Stimulated activated naive CD4-positive, alpha-beta T cell (primary cell): ENCODE measurements at regions not wholly inside any gene's neighbourhood (a gene's known extent, or its start where the extent isn't known, plus 50 kb on each side); places are given as distances from the start of the nearest gene placed in this dataset.
A peak's percentile ranks its signal among the peaks of the same experiment; 100 is the strongest.

Experiments
- DNase-seq, 6 experiments: peaks; one replicate each; lab custom pipeline; 2025; lab: John Stamatoyannopoulos, UW

DNA sequence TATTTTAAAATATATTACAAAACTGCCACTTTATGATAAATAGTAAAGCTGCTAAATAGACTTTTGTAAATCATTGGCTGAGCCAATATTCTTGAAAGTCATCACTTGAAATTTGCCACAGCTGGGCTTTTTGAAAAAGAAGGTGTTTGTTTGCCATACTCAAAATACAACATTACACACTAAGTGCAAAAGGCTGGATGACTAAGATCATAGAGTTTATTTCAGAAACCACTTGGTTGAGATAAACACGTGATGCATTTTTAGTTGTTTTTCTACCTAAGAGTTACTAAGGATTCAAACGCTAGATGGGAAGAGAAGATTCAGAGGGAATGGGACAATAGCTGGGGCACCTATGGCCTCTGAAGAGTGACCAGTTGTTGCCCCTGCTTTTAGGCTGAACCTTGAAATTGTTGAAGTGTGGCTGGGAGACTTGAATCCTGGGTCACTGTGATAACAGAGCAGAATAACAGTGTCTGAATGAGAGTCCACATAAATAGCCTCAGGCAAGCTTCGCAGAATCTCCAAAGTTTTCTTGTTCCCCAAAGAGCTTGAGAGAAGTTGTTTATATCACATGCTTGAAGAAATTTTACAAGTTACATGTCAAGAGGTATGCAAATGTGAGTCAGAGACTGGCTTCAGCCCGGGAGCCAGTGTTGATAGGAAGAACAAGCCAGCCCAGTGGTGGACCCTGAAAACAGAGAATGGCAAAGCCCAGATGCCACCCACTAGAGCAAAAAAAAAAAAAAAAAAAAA is 409.8 kb downstream of the GPD2 start:
- DNase-seq = no peak

DNA sequence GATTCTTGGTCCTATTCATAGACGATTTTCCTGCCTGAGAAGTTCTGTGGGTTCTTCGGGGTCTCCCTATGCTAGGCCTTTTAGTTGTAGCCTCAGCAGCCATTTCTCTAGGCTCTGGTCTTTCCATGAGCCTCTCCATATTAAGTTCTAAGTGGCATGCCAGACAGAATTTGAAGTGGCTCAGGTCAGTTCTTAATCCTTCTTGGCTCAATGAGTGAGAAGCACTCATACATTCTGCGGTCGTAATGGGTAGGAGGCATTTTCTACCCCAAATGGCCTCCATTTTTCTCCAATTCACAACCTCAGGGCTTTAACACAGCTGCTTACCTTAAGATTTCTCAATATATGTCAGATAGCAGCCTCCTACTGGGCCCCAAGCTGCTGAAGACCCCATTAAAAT is 405.3 kb upstream of the GALNT5 start:
- DNase-seq = no peak

DNA sequence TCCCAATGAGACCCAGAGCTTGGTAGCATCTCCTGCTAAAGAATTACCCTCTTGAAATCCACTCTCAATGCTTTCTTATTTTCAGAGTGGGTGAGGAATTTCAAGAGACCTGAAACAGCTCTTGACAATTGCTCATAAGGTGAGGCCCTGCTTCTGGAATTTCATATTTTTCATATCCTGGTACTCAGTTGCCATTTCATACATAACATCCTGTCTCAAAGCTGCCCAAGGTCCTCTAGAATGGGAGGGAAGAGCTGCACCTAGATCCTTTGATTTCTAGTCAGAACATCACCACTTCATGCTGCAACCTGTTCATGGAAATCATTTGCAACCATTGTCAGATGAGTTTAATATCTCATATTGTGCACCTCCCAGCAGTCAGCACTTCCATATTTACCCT is 404.8 kb upstream of the GALNT5 start:
- no peak for DNase-seq

DNA sequence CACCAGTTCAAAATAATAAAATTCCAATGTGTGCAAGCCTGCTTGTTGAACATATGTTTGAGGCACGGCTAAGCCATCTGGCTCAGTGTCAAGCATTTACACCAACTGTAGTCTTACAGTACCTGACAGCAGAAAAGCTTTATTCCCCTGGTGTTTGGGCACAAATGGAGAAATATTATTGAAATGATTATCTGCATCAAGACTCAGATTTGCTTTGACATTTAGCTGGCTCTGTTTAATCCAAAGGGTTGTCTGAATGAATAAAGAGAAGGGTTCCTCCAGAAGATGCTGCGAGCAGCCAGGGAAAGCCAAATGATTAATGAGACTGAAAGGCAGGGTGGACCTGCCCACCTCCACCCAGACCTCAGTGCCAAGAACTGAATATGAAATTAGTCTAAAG is 393.2 kb upstream of the GALNT5 start:
- no peak for DNase-seq

DNA sequence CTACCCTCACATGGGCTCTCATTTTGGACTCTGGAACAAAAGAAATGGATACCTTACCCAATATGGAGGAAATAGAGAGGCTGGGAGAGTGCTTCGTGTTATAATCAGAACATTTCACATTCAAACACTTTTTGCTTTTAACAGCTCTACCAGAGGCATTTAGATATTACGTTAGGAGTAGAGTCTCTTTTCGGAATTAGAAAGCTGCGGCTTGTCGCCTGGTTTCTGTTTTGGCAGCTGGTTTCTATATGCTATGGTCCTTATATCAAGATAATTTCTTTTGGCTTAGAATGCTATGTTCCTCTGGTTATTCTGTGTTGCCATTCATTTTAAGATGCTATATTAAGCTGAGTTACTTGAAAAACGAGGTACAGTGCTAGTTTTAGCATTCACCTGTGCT is 392.8 kb upstream of the GALNT5 start:
- DNase-seq = no peak

DNA sequence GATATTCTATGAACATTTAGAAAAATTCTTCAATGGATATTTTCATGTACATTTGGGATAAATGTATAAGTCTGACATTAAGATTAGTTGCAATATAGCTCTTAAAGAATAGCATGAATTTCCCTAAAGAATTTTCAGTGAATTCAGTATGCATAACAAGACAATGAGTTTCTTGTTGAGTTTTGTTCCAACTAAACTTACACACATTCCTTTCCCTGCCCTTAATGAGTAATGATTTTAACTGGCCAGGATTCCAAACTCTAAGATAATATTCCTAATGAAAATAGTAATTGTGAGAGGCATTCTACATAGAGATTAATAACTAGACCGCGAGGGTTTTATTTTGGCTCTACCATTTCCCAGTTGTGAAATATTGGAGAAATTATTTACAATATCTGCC is 390.3 kb upstream of the GALNT5 start:
- DNase-seq = no peak

DNA sequence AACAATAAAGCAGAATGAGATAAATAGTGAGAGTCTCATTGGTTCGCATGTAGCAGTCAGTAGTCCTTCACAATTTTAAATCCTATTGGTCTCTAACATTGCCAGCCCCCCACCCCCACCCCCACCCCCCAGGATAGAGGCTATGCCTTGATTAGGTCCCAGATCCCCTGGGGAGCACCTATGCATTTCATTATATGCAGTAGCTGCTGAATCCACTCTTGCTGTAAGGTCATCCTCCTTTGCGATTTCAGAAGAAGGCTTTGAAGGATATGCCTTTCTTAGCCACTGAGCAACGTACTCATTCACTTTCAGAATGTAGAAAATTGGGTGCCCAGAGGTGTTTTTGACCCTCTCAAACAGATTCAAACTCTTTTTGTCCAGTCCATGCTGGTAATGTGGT is 382.8 kb upstream of the GALNT5 start:
- no peak for DNase-seq

DNA sequence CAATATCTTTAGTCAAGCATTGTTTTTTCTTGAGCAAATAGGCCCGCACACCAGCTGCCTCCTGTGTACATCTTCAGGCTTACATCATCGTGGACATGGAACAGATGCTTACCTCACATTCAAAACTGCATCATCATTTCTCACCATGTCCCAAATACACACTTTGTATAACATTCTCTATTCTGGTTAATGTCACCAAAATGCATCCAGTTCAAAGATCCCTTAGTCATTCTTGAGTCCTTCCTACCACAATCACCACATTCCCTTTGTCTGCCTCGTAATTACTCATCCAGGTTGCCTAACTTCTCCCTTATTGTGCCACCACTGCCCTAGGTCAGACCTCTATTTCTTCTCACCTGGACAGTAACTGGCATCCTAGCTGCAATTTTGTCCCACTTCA is 373.7 kb upstream of the GALNT5 start:
- DNase-seq = no peak

DNA sequence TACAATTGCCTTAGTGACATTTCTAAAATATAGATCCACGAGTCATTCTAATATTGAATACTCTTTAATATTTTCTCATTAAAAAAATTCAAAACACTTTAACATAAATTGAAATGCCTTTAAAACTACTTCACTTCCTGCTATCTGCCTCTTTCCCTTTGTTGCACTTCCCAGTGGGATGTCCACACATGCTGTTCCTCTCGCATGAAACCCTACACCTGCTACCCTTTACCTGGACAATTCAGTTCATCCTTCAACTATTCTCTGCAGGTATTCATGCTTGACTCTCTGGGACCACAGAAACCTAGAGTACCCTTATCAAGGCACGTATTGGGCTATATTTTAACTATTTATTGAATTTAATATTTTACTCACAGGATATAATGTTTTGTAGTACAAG is 373.3 kb upstream of the GALNT5 start:
- DNase-seq = no peak

DNA sequence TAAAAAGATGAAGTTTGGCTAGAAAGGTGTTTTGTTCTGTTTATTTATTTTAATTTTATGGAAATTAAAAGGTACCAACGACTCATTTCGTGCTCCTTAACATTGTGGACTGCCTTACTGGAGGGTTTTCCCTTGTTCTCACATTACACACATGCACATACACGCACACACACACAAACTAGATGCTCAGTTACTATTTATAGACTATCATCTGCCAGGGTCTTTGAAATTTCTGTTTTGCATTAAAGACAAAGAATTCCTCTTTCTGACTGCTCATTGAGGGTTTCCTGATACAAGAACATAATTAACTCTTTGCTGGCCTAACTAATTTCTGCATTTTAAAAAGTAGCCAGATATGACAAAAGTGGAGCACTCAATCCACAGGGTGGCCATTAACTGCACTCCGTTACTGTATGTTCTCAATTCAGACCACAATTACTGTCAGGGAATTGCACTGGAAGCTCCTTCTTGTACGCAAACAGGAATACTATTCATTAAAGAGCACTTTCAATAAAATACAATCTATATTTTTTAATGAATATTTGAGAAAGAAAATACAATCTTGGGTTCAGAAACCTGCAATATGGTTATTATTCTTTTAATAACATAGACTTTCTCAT is 366.9 kb upstream of the GALNT5 start:
- DNase-seq = no peak

DNA sequence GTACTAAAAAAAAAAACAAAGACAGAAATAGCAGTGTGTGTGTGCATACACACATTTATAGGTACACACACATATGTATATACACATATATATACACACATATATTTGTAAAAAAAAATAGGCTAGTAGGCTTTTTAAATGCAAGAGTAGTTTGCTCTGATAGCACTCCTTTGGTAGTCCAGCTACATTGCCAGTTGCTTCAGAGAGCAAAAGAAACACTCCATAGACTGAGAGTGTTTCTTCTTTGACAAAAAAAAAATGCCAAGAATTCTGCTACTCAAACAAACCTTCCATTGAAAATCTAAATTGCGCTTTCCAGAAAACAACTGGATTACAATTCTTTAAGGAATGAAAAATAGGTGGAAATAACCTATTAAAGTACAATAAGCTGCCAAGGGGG is 365.9 kb upstream of the GALNT5 start:
- DNase-seq = no peak

DNA sequence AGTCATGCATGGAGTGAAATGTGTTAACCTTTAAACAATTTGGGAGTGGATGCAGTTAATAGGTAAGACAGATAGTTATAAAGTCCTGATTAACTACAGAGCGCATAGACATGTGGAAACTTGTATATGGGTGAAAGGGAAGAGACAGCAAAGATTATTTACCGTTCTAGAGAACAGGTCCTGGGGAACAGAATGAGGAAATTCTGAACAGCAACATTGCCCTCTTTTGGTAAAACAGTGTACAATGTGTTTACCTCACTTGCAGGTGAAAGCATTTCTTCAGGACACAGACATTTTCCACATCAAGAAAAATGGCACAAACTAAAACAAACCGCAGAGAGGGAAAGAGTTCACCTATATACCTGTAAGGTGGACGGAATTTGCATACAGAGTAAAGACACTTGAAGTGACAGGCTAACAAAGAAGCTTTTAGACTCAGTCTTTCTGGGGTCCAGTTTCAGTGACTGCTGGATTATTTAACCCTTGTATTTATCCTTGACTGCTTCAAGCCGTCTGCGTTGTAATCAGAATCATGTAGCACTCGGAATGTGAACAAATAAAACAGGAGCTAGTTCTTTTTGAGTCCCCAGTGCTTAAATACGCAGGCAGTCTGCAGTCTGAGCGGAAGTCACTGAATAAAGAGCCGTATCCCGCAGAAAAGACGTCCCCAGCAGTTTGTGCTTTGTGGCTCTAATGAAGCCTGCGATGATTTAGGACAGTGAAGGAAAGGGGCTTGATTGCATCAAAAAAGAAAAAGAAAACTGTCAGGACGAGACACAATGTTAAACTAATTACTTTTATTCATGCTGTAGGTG is 364.8 kb upstream of the GALNT5 start:
- peak in 1 of 6 experiments; percentile 4 for DNase-seq

DNA sequence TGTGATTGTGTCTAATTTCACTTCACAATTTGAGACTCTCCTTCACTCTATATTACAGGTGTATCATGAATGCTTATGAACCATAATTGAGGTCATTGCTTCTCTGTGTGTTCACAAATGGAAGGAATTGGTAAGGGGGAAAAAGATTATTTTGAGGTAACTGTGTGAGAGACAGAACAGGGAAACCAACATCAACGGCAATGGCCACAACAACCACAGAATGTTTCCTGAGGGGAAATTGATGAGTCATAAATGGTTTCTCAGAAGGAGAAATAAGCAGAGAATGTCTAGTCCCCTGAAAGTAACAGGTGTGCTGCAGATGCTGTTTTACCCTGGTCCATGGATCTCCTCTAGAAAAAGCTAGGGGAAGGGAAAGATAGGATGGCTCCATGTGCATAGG is 361.2 kb upstream of the GALNT5 start:
- no peak for DNase-seq

DNA sequence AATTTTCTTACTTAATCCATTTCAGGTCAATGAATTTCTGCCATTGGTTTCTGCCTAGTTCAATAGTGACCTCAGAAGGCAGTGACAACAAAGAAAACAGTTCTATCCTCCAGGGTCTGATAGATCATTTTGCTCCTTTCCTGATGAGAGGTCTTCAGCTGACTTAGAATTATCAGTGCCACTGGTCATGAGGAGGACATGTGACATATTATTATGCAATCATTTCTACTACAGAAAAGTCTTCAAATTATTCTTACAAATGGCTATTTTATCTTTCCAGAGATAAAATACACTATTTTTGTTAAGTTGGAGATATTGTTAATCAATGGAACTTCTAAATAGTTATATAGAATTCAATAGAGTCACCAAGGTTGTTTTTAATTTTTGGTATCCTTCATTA is 360.0 kb upstream of the GALNT5 start:
- DNase-seq = no peak

DNA sequence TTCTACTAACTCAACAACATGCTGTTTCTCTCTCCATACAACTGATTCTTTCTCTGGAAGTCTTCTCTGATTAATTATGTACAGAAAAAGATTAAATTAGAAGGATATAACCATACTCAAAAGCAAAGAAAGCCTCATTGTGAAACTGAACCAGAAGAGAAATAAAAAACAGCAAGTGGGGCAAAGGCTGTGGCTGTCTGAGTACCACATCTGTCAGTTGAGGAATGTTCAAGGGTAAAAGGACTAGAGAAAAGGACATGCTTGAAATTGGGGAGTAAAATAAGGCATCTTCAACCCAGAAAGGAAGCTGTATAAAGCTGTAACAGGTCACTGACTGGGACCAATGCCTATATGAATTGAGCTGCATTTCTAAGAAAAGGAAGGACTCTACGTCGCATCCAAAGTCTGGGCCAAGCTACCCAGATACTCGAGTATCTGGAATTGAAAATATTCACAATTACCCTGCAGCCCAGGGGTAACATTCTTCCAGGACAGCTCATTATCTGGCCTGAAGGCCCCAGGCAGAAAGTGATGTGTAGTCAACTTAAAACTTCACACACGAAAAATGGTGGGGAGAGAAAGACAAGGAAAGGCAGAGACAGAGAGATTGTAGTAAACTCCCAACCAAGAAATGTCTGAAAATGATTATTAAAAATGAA is 356.0 kb upstream of the GALNT5 start:
- DNase-seq = no peak

DNA sequence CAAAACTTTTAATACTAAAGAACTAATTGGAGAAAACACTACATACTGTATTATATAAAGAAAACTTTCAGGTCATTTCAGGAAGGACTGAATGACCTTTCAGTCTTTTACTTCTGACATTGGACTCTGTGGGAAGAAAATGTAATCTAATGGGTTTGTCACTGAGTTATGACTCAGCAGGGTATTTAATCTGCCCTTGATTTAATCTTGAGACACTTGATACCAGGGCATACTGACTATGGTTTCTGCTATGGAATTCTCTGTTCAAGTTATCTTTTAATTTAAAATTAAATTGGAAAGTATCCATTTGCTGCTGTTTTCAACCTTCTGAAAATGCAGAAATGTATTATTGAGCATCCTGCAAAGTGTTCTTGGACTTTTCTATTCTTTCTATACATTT is 354.2 kb upstream of the GALNT5 start:
- DNase-seq = no peak

DNA sequence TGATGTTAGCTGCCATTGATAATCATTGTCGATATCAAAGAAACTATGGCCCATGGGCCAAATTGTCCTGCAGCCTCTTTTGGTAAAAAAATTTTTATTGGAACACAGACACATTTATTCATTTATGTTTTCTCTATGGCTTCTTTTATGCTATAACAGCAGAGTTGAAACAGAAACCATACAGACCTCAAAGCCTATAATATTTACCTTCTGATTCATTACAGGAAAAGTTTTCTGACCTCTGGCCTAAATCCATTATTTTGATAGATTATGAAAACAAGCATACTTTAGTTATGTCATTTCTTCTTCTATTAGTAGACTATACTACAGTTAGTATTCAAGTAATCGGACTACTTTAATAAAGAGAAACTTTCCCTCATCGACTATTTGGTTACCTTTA is 349.7 kb upstream of the GALNT5 start:
- no peak for DNase-seq

DNA sequence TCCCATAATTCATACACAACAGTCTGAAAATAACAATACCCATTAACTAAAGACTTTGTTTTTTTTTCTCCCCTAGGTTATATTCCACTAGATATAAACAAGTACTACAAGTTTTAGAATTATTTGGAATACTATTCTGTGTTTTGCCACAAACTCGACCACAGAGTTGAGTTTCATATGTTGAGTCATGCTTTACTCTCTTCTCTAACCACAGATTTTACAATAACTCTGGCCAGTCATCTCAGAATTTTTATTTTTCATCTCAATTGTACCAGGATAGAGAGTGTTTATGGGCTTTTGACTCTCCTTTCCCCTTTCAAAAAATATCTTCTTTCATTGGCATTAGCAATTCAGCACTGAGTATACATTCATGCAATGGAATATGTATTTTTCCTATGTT is 348.7 kb upstream of the GALNT5 start:
- no peak for DNase-seq

DNA sequence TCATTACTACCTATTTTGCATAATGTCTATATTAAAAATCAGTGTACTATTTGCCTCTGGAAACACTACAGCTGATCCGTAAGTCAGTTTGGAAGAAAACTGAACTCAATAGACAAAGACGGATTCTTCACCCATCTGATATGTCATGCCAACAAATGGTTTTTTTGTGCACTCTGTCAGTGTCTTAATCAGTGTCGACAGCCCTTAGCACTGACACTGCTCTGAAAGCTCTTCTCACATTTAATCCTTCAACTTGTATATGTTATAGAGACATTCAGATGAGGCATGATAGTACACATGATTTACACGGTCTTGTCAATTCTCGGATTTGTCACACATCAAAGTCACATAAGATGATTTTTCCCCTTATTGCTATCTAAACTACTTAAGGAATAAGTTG is 347.5 kb upstream of the GALNT5 start:
- DNase-seq = no peak

DNA sequence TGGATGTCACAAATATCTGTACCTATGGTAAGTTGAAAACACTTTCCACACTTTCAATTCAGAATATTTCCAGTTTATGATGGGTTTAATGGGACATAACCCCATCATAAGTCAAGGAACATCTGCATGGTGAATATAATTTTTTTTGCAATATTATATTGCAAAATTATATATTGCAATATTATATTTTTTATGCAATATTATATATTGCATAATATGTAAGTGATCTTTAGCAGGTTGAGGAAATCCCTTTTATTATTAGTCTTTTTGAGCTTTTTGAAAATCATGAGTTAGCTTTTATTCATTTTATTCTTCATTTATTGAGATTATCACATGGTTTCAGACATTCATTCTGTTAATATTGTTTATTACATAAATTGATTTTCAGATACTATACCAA is 342.2 kb upstream of the GALNT5 start:
- no peak for DNase-seq

DNA sequence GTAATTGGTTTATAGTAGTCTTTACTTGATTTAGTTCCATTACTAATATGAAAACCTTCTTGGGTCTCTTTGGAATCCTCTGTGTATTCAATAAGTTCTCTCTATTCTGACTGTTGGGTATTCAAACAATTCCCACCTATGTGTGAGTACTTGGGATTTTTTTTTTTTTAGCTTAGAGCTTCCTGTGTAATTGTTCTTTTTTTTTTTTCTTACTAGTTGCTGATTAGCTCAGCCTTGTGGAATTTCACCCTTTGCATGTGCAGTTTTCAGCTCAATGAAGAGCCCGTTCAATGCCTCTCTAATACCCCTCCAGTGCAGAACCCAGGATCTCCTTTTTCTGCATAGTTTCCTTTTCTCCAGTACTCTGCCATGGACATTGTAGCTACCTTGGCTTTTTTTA is 339.1 kb upstream of the GALNT5 start:
- DNase-seq = no peak

DNA sequence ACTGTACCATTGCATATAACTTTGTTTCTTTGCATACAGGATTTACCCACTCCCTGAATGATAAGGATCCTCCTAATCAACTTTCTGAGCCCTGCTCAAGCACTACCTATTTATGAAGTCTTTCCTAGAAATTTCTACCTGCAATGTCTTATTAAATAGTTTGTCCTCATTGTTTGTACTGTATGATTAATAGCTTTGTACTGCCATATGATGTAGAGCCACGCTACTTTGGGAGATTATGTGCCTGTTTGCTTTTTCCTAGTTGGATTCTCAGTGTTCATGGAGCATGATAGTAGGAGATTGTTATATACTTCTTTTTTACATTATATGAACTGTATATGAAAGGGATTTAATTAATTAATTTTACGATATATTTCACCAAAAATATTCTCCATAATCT is 327.1 kb upstream of the GALNT5 start:
- DNase-seq = no peak
